ENCODE measurements at regions not wholly inside any gene's neighbourhood (a gene's known extent, or its start where the extent isn't known, plus 50 kb on each side); places are given as distances from the start of the nearest gene placed in this dataset.

- intact Hi-C loops (cut with DNase I; ENCODE audit: low total_unique reads) = no loop called here
- Histone ChIP-seq H3K4me1 (no peaks in the 10 kb centered on the region), H3K9me3 (no peaks in the 10 kb centered on the region), H3K36me3 (no peaks in the 10 kb centered on the region), H3K27ac (no peak overlapping the region), H3K27me3 (no peaks in the 10 kb centered on the region), H3K4me3 (no peak overlapping the region)
- no peak for DNase-seq
- 48 to 73% (median 63%) methylated on average over 6 of the region's 6 CpGs for WGBS, 5 donors
- TF ChIP-seq CTCF (IDR thresholded peaks at IDR 0.05) (no peak), EP300 (IDR thresholded peaks at IDR 0.05) (no peak), POLR2A (IDR thresholded peaks at IDR 0.05) (no peak), POLR2AphosphoS5 (IDR thresholded peaks at IDR 0.05) (no peak)
Observed at GRCh38 chr2:175612280-175612679, 389.8 kb downstream of the LNPK start.

DNA sequence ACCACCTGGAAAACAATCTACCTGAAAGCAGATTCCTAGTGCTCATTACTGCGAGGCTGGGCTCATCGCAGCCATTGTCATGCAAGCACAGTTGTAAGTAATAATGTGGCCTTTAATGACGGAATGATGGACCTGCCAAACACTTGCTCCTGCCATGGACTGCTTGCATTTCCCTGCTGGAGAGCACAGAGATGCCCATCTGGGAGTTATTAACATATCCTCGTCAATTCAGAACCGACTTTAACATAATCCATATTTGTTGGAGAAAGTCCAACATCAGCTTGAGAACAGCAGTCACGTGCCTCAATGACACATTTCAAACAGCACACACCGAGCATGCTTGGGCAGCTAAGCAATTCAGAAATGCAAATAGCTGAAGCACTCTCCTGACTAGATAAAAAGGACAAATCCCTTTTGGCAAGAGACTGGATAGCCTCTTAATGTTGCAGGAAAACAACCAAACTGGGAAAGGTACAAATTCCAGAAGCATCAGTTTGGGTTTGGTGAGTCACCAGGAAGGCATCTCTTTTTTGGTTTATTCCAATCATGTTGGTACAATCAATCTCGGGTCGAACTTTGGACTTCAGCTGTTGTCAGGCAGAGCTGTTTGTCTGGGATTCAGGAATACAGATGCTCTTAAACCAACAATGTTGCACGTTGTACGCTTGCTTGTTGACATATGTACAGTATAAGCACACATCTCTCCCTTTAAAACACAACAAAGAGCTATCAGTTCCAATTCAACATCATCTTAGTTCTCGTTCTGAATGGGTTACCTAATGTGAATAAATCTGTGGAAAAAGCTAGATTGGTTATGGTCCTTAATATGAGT, 395.8 kb downstream of the LNPK start:
- intact Hi-C loops (cut with DNase I; ENCODE audit: low total_unique reads) = no loop called here
- H3K27me3 ChIP-seq = no peaks in the 10 kb centered on the region
- H3K4me3 ChIP-seq = no peak overlapping the region
- no peaks in the 10 kb centered on the region for H3K9me3 ChIP-seq
- TF ChIP-seq POLR2A (IDR thresholded peaks at IDR 0.05) (no peak), POLR2AphosphoS5 (IDR thresholded peaks at IDR 0.05) (no peak), CTCF (IDR thresholded peaks at IDR 0.05) (no peak), EP300 (IDR thresholded peaks at IDR 0.05) (no peak)
- no peak overlapping the region for H3K27ac ChIP-seq
- no peaks in the 10 kb centered on the region for H3K36me3 ChIP-seq
- DNase-seq = peak in 1 of 2 donors; percentile 26
- no peaks in the 10 kb centered on the region for H3K4me1 ChIP-seq
- 37 to 55% (median 45%) methylated on average over 12 of the region's 12 CpGs for WGBS, 5 donors

DNA sequence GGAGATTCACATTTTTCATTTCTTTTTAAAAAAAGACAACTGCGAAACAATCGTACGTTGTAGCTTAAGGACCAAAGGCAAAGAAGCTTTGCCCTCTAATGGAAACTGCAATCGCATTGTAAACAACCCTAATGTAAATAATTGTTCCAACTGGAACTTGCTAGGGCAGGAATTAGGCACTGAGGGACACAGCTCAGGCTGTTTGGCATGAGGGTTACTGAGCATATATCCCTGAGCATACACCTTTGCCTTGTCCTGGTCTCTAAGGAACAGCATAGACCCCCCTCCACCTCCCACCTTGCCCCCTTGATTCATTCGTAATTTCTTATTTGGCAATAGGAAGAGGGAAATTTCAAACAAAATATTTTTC, 396.4 kb downstream of the LNPK start:
- no peaks in the 10 kb centered on the region for H3K9me3 ChIP-seq
- no peak overlapping the region for H3K4me3 ChIP-seq
- WGBS, 5 donors = 25 to 45% (median 30%) methylated on average over 5 of the region's 5 CpGs
- no peaks in the 10 kb centered on the region for H3K27me3 ChIP-seq
- intact Hi-C loops (cut with DNase I; ENCODE audit: low total_unique reads) = no loop called here
- H3K36me3 ChIP-seq = no peaks in the 10 kb centered on the region
- no peaks in the 10 kb centered on the region for H3K4me1 ChIP-seq
- no peak overlapping the region for H3K27ac ChIP-seq
- peak in 1 of 2 donors; percentile 15 for DNase-seq
- TF ChIP-seq POLR2AphosphoS5 (IDR thresholded peaks at IDR 0.05) = no peak
- no peak for TF ChIP-seq POLR2A (IDR thresholded peaks at IDR 0.05)
- no peak for TF ChIP-seq EP300 (IDR thresholded peaks at IDR 0.05)
- TF ChIP-seq CTCF (IDR thresholded peaks at IDR 0.05) = no peak

GRCh38 chr2:175601969-175602368, 400.1 kb downstream of the LNPK start:
- TF ChIP-seq EP300 (IDR thresholded peaks at IDR 0.05) (no peak), POLR2AphosphoS5 (IDR thresholded peaks at IDR 0.05) (no peak), POLR2A (IDR thresholded peaks at IDR 0.05) (no peak), CTCF (IDR thresholded peaks at IDR 0.05) (no peak)
- intact Hi-C loops (cut with DNase I; ENCODE audit: low total_unique reads) = no loop called here

More at GRCh38 chr2:175601969-175602368, 400.1 kb downstream of the LNPK start:
- 70 to 100% (median 90%) methylated on average over 1 of the region's 1 CpG for WGBS, 5 donors
- Histone ChIP-seq H3K36me3 (no peaks in the 10 kb centered on the region), H3K4me3 (no peak overlapping the region), H3K27me3 (no peaks in the 10 kb centered on the region), H3K9me3 (no peaks in the 10 kb centered on the region), H3K4me1 (no peaks in the 10 kb centered on the region), H3K27ac (no peak overlapping the region)
- DNase-seq = no peak
